ENCODE measurements at regions not wholly inside any gene's neighbourhood (a gene's known extent, or its start where the extent isn't known, plus 50 kb on each side); places are given as distances from the start of the nearest gene placed in this dataset.

DNA sequence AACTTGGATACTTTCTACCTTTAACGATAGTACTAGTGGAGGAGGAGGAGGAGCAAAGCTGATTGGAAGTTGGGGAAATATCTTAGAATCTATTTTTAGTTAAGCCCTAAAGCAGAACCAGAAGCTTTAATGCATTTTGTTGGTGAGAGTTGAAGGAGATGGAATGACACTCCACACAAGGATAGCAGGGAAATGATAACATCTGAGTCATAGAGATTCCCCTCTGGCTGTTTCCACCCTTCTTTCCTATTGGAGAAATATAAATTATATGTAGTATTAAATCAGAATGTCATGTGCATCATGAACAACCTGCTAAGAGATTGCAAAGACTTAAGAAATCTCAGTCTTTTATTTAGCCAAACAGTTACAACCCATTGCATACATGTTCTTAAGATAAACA lies 1357.7 kb downstream of the NCAM2 start:
- TF ChIP-seq, protein P1, sequence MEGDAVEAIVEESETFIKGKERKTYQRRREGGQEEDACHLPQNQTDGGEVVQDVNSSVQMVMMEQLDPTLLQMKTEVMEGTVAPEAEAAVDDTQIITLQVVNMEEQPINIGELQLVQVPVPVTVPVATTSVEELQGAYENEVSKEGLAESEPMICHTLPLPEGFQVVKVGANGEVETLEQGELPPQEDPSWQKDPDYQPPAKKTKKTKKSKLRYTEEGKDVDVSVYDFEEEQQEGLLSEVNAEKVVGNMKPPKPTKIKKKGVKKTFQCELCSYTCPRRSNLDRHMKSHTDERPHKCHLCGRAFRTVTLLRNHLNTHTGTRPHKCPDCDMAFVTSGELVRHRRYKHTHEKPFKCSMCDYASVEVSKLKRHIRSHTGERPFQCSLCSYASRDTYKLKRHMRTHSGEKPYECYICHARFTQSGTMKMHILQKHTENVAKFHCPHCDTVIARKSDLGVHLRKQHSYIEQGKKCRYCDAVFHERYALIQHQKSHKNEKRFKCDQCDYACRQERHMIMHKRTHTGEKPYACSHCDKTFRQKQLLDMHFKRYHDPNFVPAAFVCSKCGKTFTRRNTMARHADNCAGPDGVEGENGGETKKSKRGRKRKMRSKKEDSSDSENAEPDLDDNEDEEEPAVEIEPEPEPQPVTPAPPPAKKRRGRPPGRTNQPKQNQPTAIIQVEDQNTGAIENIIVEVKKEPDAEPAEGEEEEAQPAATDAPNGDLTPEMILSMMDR (IDR thresholded peaks at IDR 0.05; ENCODE audit: control extremely low read depth in 1 of 3, insufficient read depth in 1 of 3, low read depth in 1 of 3, low read length in 3 of 3), result no peak
- TF ChIP-seq, protein P2, sequence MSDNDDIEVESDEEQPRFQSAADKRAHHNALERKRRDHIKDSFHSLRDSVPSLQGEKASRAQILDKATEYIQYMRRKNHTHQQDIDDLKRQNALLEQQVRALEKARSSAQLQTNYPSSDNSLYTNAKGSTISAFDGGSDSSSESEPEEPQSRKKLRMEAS (IDR thresholded peaks at IDR 0.05), result no peak
- TF ChIP-seq EP300 (IDR thresholded peaks at IDR 0.05; ENCODE audit: borderline replicate concordance in 1 of 2, low read depth in 2 of 2, low read length in 2 of 2), result no peak
- no peak for TF ChIP-seq GTF2F1 (IDR thresholded peaks at IDR 0.05; ENCODE audit: borderline replicate concordance, low read depth, low read length)
- no peak for TF ChIP-seq JUN (IDR thresholded peaks at IDR 0.05; ENCODE audit: low read depth, low read length)
- TF ChIP-seq POLR2A (IDR thresholded peaks at IDR 0.05; ENCODE audit: control extremely low read depth in 1 of 2, low read depth in 2 of 2, low read length in 2 of 2), result no peak
- no peak for TF ChIP-seq CBX5 (IDR thresholded peaks at IDR 0.05; ENCODE audit: low read depth, low read length)
- TF ChIP-seq FOSL1 (IDR thresholded peaks at IDR 0.05; ENCODE audit: insufficient read depth, low read depth, low read length), result no peak
- TF ChIP-seq CHD2 (IDR thresholded peaks at IDR 0.05; ENCODE audit: low read length), result no peak
- TF ChIP-seq RAD21 (IDR thresholded peaks at IDR 0.05 in 1 of 2, conservative IDR thresholded peaks at IDR 0.05 in 1 of 2; ENCODE audit: low read depth in 2 of 2, low read length in 2 of 2), result no peak
- no peak for TF ChIP-seq MAFK (IDR thresholded peaks at IDR 0.05; ENCODE audit: low read depth, low read length)
- no peak for TF ChIP-seq GABPA (IDR thresholded peaks at IDR 0.05; ENCODE audit: borderline replicate concordance, insufficient read depth, low read length)

Measured in H1 (cell line).